Stomach (tissue), 4 donors: ENCODE measurements at regions not wholly inside any gene's neighbourhood (a gene's known extent, or its start where the extent isn't known, plus 50 kb on each side); places are given as distances from the start of the nearest gene placed in this dataset.
"Not testable (repeated sequence)": the region's sequence is repeated elsewhere in the genome, so short reads cannot be mapped to it uniquely, and the experiment has no call there.

Source experiments
- CTCF ChIP-seq, 7 experiments: fragments of 450-650 bp in 4 of 7; fragments of 200-600 bp in 3 of 7; sonication (generic) in 3 of 7; IDR thresholded peaks; one replicate each; pipeline ENCODE4 v1.5.1; 2016 to 2019; ENCODE audit warnings: antibody characterized with exemption in 7 of 7, control low read depth in 2 of 7, mild to moderate bottlenecking in 1 of 7
- EP300 ChIP-seq: sonication (generic); formaldehyde crosslinking; IDR thresholded peaks from one replicate; pipeline ENCODE4 v1.6.1; 2017; ENCODE audit warnings: antibody characterized with exemption
- POLR2A ChIP-seq, 4 donors: fragments of 450-650 bp; IDR thresholded peaks; one replicate each; pipeline ENCODE4 v1.6.1; 2016; ENCODE audit warnings: antibody characterized with exemption in 4 of 4, control low read depth in 2 of 4, mild to moderate bottlenecking in 1 of 4, moderate library complexity in 1 of 4

GRCh38 chr22:22116997-22117770, 127.4 kb upstream of the VPREB1 start:
- TF ChIP-seq POLR2A (IDR thresholded peaks at IDR 0.05); CTCF (IDR thresholded peaks at IDR 0.05); EP300: not testable (repeated sequence)
